CD4-positive, alpha-beta T cell treated with Interleukin-6 for 4 hours (primary cell): ENCODE measurements at regions not wholly inside any gene's neighbourhood (a gene's known extent, or its start where the extent isn't known, plus 50 kb on each side); places are given as distances from the start of the nearest gene placed in this dataset.

Source experiments
- DNase-seq: peaks from one replicate; pipeline ENCODE4 v3.0.0-alpha.2; 2020; ENCODE audit warnings: mixed read lengths

DNA sequence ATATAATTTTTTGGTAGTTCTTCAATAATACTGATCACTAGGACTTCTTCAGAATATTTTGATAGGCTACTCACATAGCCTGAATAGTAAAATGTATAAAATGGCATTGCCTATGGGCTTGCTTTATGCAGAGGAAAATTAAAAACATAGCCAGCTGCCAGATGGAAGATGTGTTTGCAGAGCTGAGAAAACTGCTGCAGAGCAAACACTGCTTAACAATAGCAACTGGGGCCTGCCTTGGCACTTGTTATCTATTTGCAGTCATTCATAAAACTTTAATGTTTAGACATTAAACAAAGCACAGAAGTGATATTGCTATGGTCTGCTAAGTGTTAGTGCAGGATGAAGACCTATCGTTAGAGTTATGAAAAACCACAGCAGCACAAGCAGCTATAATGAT, 151.5 kb upstream of the SMC2 start:
- no peak for DNase-seq

DNA sequence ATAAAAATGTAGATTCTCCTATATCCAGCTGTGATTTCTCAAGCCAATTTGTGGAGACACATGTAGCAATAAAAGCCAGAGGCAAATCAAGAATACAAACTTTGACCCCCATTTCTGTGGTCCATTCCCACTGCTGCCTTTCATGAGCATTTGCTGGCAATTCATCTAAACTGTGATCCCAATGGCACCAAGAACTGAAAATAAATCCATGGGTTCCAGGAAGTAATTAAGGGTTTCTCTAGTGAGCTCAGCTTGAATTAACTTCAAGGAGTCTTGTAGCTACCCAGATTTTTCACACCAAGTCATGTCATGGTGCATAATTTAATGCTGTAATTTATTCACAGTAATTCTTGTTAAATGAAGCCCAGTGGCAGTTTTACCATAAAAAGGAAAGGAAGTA, 145.0 kb upstream of the SMC2 start:
- DNase-seq: no peak

DNA sequence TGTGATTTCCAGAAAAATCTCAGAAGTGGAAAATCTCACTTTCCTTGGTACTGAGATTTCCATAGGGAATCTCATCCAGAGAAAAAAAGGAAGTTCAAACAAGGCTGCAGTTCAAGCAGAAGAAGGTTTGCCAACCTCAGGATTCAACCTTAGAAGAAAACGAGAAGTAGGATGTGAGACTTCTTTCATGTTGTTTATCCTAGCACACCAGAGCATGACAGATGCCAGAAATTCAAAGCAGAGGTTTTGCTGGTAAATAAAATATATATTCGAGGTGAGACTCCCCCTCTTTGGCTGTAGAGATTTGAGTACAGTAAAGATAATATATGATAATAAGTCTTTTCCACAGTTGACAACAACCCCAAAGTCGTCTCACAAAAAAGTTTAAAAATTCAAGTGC, 116.9 kb upstream of the SMC2 start:
- DNase-seq: no peak

DNA sequence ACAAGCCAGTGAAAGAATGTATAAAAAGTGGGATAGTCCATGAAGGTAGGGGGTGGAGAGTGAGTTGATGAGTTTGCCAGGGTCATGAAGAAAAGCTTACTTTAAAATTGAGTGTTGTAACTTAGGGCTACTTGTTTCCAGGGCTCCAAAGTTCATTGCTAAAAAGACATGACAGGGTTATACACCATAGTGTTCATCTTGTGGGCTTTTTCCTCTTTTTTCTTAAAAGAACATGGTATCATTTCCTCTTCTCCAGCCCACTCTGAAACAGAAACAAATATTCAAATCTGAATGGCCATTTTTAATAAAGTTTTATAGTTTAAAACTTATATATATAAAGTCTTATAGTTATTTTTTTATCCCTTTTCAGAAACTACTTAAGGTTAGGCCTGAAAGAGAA, 115.7 kb upstream of the SMC2 start:
- DNase-seq: no peak

DNA sequence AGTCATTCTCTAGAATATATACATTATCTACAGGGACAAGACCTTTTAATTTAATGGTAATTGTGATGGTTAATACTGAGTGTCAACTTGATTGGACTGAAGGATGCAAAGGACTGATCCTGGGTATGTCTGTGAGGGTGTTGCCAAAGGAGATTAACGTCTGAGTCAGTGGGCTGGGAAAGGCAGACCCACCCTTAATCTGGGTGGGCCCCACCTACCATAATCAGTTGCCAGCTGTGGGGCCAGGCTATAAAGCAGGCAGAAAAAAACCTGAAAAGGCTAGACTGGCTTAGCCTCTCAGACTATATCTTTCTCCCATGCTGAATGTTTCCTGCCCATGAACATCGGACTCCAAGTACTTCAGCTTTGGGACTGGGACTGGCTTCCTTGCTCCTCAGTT, 112.2 kb upstream of the SMC2 start:
- DNase-seq: no peak

DNA sequence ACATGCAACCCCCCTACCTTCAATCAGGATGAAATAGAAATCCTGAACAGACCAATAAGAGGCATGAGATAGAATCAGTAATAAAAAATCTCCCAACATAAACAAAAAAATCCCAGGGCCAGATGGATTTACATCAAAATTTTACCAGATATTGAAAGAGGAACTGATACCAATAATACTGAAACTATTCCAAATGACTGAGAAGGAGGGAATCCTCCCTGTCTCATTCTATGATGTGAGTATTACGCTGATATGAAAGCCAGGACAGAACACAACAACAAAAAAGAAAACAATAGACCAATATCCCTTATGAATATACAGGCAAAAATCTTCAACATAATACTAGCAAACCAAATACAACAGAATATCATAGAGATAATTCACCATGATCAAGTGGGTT, 109.0 kb upstream of the SMC2 start:
- DNase-seq: no peak

DNA sequence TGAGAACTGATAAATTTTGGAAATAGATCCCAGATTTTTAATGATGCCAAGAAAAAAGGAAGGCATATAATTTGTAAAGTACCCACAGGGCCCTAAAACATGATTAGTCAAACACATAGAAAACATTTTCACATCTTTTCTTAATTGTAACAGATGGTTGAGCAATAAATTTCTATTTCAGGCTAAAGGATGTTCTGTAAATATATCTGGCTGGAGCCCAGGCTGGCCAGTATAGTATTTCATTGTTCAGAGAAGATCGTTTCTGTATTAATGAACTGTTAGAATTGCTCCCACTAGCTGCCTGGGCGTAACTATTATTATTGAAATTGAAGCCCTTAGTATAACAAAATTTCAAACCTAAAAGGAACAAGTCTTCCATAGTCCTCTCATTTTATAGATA, 105.3 kb upstream of the SMC2 start:
- no peak for DNase-seq

DNA sequence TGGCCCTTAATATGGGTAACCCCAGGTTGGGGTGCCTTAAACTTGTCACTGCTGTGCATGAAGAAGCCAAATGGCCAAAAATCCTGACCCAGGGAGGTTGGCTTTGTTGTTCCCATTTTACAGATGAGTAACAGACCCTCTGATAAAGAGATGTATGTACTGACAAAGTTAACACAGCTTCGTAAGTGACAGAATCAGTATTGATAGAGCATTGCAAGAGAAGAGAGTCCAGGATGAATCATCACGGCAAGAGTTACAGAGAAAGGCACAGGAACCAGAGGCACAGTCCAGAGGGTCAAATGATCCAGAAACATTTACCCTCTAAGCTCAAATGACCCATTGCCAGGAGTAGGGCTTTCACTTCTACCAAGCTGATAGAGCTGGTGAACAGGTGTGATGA, 103.8 kb upstream of the SMC2 start:
- DNase-seq: no peak

DNA sequence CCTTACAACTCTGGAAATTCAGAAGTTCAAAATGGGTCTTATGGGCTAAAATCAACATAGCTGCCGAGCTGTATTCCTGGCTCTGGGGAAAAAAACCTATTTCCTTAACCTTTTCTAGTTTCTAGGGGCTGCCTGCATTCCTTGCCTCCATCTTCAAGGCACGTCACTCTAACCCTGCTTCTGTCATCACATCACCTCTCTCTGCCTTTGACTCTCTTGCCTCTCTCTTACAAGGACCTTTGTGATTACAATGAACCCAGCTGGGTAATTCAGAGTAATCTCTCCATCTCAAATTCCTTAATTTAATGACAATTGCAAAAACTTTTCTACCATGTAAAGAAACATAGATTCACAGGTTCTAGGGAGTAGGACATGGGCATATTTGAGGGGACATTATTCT, 103.1 kb upstream of the SMC2 start:
- no peak for DNase-seq

DNA sequence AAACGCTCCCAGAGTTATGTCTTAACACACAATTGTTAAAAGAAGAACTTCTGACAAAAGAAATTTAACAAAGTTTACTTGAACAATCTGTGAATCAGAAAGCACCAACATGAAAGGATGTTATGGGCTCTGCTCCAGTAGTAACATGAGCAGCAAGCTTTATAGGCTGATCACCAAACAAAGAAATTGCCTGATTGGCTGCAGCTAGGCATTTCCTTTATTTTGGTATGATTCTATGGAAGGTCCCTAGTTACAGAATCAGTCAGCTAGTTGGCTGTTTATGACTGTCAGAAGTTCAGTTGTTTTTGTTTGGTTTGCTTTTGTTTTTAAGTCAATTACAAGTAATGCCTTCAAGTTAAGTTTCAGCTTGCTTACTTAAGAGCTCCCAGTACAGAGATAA, 102.4 kb upstream of the SMC2 start:
- no peak for DNase-seq

DNA sequence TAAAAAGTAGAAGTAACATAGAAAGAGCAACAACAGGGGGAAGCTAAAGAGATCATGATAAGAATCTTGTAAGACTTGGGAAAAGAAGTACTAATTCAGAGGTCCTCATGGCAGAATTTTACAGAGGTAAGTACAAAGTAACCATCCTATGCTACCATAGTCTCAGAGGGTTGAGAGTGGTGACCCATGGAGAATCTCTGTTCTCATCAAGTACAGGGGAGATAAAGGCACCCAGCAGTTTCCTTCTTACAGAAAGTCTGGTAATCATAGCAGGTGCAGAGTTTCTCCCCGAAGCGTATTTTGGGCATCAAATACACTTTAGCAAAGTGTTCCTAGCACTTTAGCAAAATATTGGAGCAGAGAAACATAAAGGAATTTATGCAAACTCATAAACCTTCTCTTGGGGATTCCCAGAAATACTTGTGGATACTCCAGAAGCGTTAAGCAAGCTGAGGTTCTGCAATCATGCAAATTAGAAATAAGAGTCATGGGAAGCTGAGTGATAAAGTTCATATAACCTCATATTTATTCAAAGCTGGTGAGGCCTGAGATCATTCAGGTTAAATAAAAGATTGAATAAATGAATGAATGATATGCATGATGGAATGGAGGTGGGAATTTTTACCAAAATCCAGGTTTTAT, 101.0 kb upstream of the SMC2 start:
- no peak for DNase-seq

DNA sequence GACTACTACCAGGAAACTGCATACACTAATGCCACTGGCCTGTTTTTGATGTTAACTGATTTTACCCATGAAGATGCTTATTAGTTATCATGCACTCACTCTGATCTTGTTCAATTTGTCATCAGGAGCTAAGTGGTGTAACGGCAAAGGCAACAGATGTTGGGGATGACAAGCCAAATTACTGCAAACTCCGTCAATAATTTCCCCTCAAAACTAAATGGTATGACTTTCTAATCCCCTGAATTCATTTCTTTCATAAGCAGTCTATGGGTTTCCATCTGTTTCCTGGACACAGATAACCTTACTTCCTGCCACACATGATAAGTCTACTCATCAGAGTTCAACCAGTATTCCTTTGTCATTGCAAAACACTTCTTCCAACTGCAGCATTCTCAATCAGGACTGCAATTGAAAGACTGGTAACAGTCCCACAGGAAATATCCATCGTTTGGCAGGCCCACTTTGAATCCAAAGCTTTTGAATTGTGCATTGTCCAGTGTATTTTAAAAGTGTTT, 96.2 kb upstream of the SMC2 start:
- no peak for DNase-seq

DNA sequence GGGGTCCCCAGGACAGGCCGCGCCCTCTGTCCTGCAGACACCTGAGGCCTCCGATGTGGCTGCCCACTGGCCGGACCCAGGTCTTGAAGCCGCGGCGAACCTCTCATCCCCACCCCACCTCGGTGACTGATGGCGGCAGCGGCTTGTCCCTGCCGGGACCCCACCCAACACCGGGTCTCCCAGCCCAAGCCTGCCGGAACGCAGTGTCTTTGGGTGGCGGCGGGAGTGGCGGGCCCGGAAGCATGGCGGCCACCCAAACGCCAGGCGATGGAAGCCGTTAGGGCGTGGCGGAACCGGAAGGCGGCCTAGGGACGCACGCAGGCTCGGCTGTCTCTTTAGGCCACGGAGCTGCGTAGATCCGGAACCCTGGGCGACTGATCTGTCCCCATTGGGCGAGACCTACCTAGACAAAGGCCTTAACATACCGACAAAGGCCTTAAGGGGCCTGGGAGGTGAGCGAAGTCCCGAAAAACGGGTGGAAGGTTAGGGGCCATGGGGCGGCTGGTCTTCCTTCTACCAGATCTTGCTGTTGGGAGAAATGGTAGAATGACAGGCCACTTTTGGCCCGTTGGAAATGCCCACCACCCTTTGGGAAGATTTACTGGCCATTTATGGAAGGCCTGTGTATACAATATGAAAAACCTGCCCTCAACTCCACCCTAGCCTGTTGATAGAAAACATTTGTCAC, 94.6 kb upstream of the SMC2 start:
- no peak for DNase-seq

DNA sequence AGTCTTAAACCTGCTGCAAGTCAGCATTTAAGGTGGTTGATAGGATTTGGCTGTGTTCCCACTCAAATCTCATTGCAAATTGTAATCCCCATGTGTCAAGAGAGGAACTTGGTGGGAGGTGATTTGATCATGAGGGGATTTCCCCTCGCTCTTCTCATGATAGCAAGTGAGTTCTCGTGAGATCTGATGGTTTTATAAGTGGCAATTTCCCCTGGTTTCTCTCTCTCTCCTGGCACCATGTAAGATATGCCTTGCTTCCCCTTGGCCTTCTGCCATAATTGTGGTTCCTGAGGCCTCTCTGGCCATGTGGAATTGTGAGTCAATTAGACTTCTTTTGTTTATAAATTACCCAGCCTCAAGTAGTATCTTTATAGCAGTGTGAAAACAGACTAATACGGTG, 84.3 kb upstream of the SMC2 start:
- no peak for DNase-seq

DNA sequence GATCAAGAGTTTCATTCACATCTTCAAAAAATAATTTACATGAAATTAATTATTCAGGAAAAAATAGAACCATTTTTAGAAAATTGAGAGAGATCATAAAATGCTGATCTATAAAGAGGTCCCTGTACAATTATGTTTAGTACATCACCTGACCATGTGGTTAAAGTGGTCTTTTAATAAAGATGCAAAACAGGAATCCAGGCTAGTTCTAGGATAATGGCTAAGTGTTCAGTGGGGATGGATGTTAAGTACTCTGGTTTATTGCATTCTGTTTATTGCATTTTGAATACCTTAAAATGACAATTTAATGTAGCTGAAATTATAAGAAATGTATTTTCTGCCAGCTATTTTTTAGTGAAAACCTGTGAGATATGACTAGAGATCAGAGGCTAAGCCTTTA, 72.0 kb upstream of the SMC2 start:
- no peak for DNase-seq

DNA sequence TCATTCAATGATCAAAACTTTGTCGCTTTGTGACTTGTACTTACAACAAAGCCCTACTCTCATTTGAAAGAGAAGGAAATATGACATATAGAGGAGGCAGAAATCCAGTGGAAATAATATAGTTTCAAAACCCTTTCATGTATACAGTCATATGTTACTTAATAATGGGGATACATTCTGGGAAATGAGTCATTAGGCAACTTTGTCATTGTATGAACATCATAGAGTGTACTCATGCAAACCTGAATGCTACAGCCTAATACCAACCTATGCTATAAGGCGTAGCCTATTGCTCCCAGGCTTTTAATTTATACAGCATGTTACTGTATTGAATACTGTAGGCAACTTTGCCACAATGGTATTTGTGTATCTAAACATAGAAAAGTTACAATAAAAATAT, 69.0 kb upstream of the SMC2 start:
- DNase-seq: no peak

DNA sequence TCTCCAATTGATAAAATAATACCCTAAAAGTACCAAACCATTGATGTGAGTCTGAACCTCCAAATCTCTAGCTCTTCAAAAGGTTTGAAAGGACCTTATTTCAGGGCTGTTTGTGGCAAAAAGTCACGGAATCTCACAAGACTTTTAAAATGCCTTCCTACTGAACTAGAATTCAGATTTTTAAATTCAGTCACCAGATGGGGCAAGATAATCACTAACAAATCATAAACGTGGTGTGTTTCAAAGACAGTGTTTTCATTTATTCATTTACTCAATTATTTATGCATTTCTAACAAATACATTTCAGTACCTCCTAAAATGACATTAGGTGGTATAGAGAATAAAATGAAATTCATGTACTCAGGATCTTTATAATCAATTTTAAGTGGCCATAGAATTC, 68.2 kb upstream of the SMC2 start:
- DNase-seq: no peak

DNA sequence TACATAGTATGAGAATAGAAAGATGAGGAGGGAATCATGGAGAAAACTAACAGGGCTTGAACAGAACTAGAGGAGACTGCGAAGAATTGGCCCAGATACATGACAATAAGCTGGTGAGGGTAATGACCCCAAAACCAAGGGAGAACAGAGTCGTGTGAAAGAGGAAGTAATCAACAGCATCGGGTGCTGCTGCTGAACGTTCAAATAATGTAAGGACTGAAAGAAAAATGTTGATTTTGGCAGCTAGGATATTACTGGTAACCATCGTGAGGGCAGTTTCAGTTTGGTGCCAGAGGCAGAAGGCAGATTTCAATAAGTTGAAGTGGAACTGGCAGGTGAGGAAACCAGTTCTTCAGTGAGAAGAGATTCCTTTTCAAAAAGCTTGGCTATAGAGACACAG, 66.8 kb upstream of the SMC2 start:
- no peak for DNase-seq

DNA sequence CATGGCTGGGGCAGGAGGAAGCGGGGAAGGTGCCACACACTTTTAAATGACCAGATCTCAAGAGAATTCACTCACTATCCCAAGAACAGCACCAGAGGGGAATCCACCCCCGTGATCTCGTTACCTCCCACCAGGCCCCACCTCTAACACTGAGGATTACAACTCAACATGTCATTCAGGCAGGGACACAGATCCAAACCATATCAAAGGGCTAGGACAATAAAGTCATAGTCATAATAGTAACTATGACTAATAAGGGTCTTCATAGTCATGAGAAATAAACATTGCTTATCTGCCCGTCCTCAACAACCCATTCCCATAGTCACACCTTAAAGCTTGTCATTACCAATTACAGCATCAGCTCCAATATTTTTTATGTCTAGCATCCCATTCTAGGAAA, 65.3 kb upstream of the SMC2 start:
- no peak for DNase-seq
